Thyroid gland (tissue), 4 donors: ENCODE measurements at regions not wholly inside any gene's neighbourhood (a gene's known extent, or its start where the extent isn't known, plus 50 kb on each side); places are given as distances from the start of the nearest gene placed in this dataset.

Experiments
- DNase-seq, 2 donors: peaks; one replicate each; pipeline ENCODE4 v3.0.0-alpha.2; 2019
- H3K27ac ChIP-seq, 3 donors: fragments of 200-600 bp; sonication (generic); 1 replicate in 2 of 3; 2 replicates in 1 of 3; pipeline ENCODE4 v1.5.1; 2016 to 2019; ENCODE audit warnings: mild to moderate bottlenecking in 1 of 3, moderate library complexity in 1 of 3
- H3K27me3 ChIP-seq: fragments of 200-600 bp; sonication (generic); one replicate; pipeline ENCODE4 v1.5.1; 2019
- H3K36me3 ChIP-seq, 2 donors: fragments of 200-600 bp; sonication (generic); one replicate each; pipeline ENCODE4 v1.5.1; 2016 to 2019
- H3K4me1 ChIP-seq, 2 donors: fragments of 200-600 bp; sonication (generic); one replicate each; pipeline ENCODE4 v1.5.1; 2017 to 2019
- H3K4me3 ChIP-seq, 3 donors: fragments of 200-600 bp; sonication (generic); replicated peaks in 1 of 3; 1 replicate in 2 of 3; 2 replicates in 1 of 3; pipeline ENCODE4 v1.5.1; 2016; ENCODE audit warnings: mild to moderate bottlenecking in 1 of 3
- H3K9me3 ChIP-seq: fragments of 200-600 bp; sonication (generic); one replicate; pipeline ENCODE4 v1.5.1; 2017
- POLR2A ChIP-seq, 2 donors: fragments of 450-650 bp; IDR thresholded peaks; one replicate each; pipeline ENCODE4 v1.6.1; 2017; ENCODE audit warnings: antibody characterized with exemption in 2 of 2, mild to moderate bottlenecking in 2 of 2, moderate library complexity in 1 of 2
- WGBS, 2 donors: methylation state at CpG; one replicate each; pipeline ENCODE4 v1.1.5; 2017; 5-methylcytosine and 5-hydroxymethylcytosine counted together
- intact Hi-C: fragments of 100-400 bp; cut with DNase I; formaldehyde crosslinking; loops from one replicate; pipeline ENCODE4 v1.15.1; 2023
- TF ChIP-seq, protein P1 (sequence below), 6 experiments: fragments of 200-600 bp in 3 of 6; fragments of 450-650 bp in 3 of 6; sonication (generic) in 3 of 6; IDR thresholded peaks; one replicate each; pipeline ENCODE4 v1.5.1; 2016 to 2019; ENCODE audit warnings: antibody characterized with exemption in 6 of 6, mild to moderate bottlenecking in 2 of 6, inconsistent platforms in 1 of 6, moderate library complexity in 1 of 6

DNA sequence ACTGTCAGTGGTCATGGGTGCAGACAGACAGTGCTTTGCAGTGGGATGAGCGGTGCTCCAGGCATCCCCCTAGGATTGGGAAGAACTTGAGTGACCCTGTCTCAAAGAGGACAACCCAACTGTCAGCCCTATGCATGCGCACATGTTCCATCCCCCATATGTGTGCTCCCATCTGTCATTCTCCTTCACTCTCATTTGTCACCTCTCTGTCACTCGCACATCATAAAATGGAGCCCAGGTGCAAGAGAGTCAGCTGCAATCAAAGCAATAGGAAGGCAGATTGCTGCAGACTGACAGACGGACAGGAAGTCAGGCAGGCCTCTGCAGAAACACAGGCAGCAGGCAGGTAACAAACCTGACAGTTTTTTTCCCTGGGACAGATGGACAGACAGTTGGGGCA, 101.8 kb upstream of the CCL1 start:
- no peak overlapping the region for H3K27ac ChIP-seq
- WGBS, 2 donors = 76 to 77% methylated on average over 4 of the region's 4 CpGs
- DNase-seq = no peak
- intact Hi-C loops = no loop called here
- TF ChIP-seq POLR2A (IDR thresholded peaks at IDR 0.05) = no peak
- TF ChIP-seq, protein P1, sequence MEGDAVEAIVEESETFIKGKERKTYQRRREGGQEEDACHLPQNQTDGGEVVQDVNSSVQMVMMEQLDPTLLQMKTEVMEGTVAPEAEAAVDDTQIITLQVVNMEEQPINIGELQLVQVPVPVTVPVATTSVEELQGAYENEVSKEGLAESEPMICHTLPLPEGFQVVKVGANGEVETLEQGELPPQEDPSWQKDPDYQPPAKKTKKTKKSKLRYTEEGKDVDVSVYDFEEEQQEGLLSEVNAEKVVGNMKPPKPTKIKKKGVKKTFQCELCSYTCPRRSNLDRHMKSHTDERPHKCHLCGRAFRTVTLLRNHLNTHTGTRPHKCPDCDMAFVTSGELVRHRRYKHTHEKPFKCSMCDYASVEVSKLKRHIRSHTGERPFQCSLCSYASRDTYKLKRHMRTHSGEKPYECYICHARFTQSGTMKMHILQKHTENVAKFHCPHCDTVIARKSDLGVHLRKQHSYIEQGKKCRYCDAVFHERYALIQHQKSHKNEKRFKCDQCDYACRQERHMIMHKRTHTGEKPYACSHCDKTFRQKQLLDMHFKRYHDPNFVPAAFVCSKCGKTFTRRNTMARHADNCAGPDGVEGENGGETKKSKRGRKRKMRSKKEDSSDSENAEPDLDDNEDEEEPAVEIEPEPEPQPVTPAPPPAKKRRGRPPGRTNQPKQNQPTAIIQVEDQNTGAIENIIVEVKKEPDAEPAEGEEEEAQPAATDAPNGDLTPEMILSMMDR (IDR thresholded peaks at IDR 0.05) = no peak
- no peak overlapping the region for H3K4me3 ChIP-seq
- H3K36me3 ChIP-seq = no peaks in the 10 kb centered on the region
- no peaks in the 10 kb centered on the region for H3K4me1 ChIP-seq
- no peaks in the 10 kb centered on the region for H3K27me3 ChIP-seq
- no peaks in the 10 kb centered on the region for H3K9me3 ChIP-seq

- no peaks in the 10 kb centered on the region for H3K27me3 ChIP-seq
- H3K9me3 ChIP-seq = no peaks in the 10 kb centered on the region
- H3K27ac ChIP-seq = no peak overlapping the region
- TF ChIP-seq, protein P1 (IDR thresholded peaks at IDR 0.05) = no peak
- TF ChIP-seq POLR2A (IDR thresholded peaks at IDR 0.05) = no peak
- DNase-seq = no peak
- H3K36me3 ChIP-seq = no peaks in the 10 kb centered on the region
- intact Hi-C loops = no loop called here
- no peaks in the 10 kb centered on the region for H3K4me1 ChIP-seq
- WGBS, 2 donors = 63 to 64% methylated on average over 6 of the region's 6 CpGs
- no peak overlapping the region for H3K4me3 ChIP-seq
These were observed 95.2 kb upstream of the CCL1 start for GRCh38 chr17:34458266-34458665.

DNA sequence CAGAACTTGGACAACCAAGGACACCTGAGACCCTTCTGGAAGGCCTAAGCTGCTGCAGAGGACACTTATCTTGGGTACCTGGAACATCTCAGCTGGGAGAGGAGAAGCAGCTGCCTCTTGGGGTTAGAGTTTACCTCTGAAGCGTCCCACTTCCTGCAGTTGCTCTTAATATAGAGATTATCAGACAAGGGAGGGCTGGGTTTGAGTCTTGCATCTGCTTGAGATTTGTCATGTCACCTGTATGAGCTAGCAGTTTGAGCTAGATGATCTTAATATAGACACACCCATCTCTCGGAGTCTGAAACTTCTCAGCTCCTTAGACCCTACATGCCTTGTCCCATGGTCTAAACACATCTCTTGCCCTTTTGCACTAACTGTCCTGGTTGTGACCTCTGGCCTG, 93.1 kb upstream of the CCL1 start:
- Histone ChIP-seq H3K4me3 (no peak overlapping the region), H3K9me3 (no peaks in the 10 kb centered on the region), H3K4me1 (no peaks in the 10 kb centered on the region), H3K27me3 (no peaks in the 10 kb centered on the region), H3K27ac (no peak overlapping the region), H3K36me3 (no peaks in the 10 kb centered on the region)
- 71 to 75% methylated on average over 2 of the region's 2 CpGs for WGBS, 2 donors
- no peak for DNase-seq
- intact Hi-C loops = no loop called here
- TF ChIP-seq, protein P1 (IDR thresholded peaks at IDR 0.05) = no peak

- no peaks in the 10 kb centered on the region for H3K9me3 ChIP-seq
- intact Hi-C loops = no loop called here
- WGBS, 2 donors = 58 to 75% methylated on average over 2 of the region's 2 CpGs
- no peaks in the 10 kb centered on the region for H3K4me1 ChIP-seq
- TF ChIP-seq, protein P1 (IDR thresholded peaks at IDR 0.05) = no peak
- no peak for TF ChIP-seq POLR2A (IDR thresholded peaks at IDR 0.05)
- H3K27me3 ChIP-seq = no peaks in the 10 kb centered on the region
- no peak overlapping the region for H3K4me3 ChIP-seq
- H3K36me3 ChIP-seq = no peaks in the 10 kb centered on the region
- no peak overlapping the region for H3K27ac ChIP-seq
- no peak for DNase-seq
These were observed 89.7 kb upstream of the CCL1 start for GRCh38 chr17:34452769-34453168.

DNA sequence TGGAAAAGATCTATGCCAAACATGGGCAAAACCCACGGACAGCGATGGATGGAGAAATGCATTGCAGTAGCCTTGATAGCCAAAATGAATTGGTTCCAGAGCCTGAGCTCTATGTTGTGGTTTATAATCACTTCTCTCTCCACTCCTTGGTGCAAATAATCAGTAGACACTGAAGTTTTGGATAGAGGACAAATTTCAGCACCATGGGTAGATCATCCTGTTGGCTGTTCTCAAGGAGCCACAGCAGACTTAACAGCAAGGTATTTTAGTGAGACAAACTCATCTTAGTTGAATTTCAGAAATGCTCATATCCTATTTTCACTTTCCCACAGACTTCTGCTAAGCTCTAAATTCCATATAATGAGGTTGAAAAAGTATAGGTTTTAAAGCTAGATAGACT, 88.3 kb upstream of the CCL1 start:
- Histone ChIP-seq H3K27me3 (no peaks in the 10 kb centered on the region), H3K27ac (no peak overlapping the region), H3K36me3 (no peaks in the 10 kb centered on the region), H3K9me3 (no peaks in the 10 kb centered on the region), H3K4me3 (no peak overlapping the region), H3K4me1 (no peaks in the 10 kb centered on the region)
- no peak for DNase-seq
- intact Hi-C loops = no loop called here
- TF ChIP-seq, protein P1 (IDR thresholded peaks at IDR 0.05) = no peak
- TF ChIP-seq POLR2A (IDR thresholded peaks at IDR 0.05) = no peak
- 82 to 85% methylated on average over 2 of the region's 2 CpGs for WGBS, 2 donors
